Gastrocnemius medialis (tissue), 4 donors: ENCODE measurements at regions not wholly inside any gene's neighbourhood (a gene's known extent, or its start where the extent isn't known, plus 50 kb on each side); places are given as distances from the start of the nearest gene placed in this dataset.

Experiments
- ATAC-seq, 2 donors: fragments of 150-250 bp; one replicate each; pipeline ENCODE4 v1.9.1; 2016
- DNase-seq, 2 donors: peaks; one replicate each; pipeline ENCODE4 v3.0.0-alpha.2; 2019
- H3K27ac ChIP-seq, 4 donors: fragments of 200-600 bp; sonication (generic); 1 replicate in 1 of 4; 2 replicates in 3 of 4; pipeline ENCODE4 v1.5.1; 2016 to 2018; ENCODE audit warnings: mild to moderate bottlenecking in 2 of 4, moderate library complexity in 1 of 4
- H3K27me3 ChIP-seq, 3 donors: fragments of 200-600 bp; sonication (generic) in 2 of 3; 1 replicate in 1 of 3; 2 replicates in 2 of 3; pipeline versions ENCODE4 v1.5.1 to v1.6.0; 2016 to 2019; ENCODE audit warnings: mild to moderate bottlenecking in 1 of 3, moderate library complexity in 1 of 3
- H3K36me3 ChIP-seq, 2 donors: fragments of 200-600 bp; sonication (generic) in 1 of 2; one replicate each; pipeline ENCODE4 v1.5.1; 2017 to 2018
- H3K4me1 ChIP-seq, 2 donors: fragments of 200-600 bp; sonication (generic) in 1 of 2; one replicate each; pipeline ENCODE4 v1.5.1; 2016 to 2017; ENCODE audit warnings: mild to moderate bottlenecking in 2 of 2
- H3K4me3 ChIP-seq, 4 donors: fragments of 200-600 bp; sonication (generic) in 3 of 4; 1 replicate in 1 of 4; 2 replicates in 3 of 4; pipeline ENCODE4 v1.5.1; 2016 to 2019; ENCODE audit warnings: mild to moderate bottlenecking in 2 of 4
- H3K9me3 ChIP-seq, 3 donors: fragments of 200-600 bp; sonication (generic) in 2 of 3; 1 replicate in 1 of 3; 2 replicates in 2 of 3; pipeline ENCODE4 v1.5.1; 2016 to 2019
- POLR2A ChIP-seq, 2 donors: fragments of 450-650 bp; IDR thresholded peaks; one replicate each; pipeline ENCODE4 v1.6.1; 2017; ENCODE audit warnings: antibody characterized with exemption in 2 of 2, mild to moderate bottlenecking in 2 of 2, moderate library complexity in 2 of 2
- in situ Hi-C, 4 donors: fragments of 200-750 bp; cut with MboI; loops; one replicate each; pipeline versions ENCODE4 v1.15.0 to v1.8.0; 2017; ENCODE audit warnings: low sequenced_read_pairs in 4 of 4
- intact Hi-C: fragments of 100-400 bp; cut with DNase I; formaldehyde crosslinking; loops from one replicate; pipeline ENCODE4 v1.15.1; 2023; ENCODE audit warnings: low total_unique reads
- TF ChIP-seq, protein P1 (sequence below), 5 experiments: fragments of 450-650 bp in 3 of 5; fragments of 200-600 bp in 2 of 5; sonication (generic) in 2 of 5; IDR thresholded peaks in 4 of 5; conservative IDR thresholded peaks in 1 of 5; 1 replicate in 4 of 5; 2 replicates in 1 of 5; pipeline ENCODE4 v1.5.1; 2016 to 2019; ENCODE audit warnings: antibody characterized with exemption in 5 of 5, mild to moderate bottlenecking in 3 of 5, moderate library complexity in 3 of 5

GRCh38 chr13:34031610-34032009 is 213.7 kb downstream of the RFC3 start:
- no peak overlapping the region for H3K4me3 ChIP-seq
- no peaks in the 10 kb centered on the region for H3K9me3 ChIP-seq
- intact Hi-C loops, result no loop called here
- H3K27me3 ChIP-seq, result no peaks in the 10 kb centered on the region
- in situ Hi-C loops, result no loop called here
- ATAC-seq, result no peak
- no peaks in the 10 kb centered on the region for H3K36me3 ChIP-seq
- TF ChIP-seq, protein P1, sequence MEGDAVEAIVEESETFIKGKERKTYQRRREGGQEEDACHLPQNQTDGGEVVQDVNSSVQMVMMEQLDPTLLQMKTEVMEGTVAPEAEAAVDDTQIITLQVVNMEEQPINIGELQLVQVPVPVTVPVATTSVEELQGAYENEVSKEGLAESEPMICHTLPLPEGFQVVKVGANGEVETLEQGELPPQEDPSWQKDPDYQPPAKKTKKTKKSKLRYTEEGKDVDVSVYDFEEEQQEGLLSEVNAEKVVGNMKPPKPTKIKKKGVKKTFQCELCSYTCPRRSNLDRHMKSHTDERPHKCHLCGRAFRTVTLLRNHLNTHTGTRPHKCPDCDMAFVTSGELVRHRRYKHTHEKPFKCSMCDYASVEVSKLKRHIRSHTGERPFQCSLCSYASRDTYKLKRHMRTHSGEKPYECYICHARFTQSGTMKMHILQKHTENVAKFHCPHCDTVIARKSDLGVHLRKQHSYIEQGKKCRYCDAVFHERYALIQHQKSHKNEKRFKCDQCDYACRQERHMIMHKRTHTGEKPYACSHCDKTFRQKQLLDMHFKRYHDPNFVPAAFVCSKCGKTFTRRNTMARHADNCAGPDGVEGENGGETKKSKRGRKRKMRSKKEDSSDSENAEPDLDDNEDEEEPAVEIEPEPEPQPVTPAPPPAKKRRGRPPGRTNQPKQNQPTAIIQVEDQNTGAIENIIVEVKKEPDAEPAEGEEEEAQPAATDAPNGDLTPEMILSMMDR (IDR thresholded peaks at IDR 0.05 in 4 of 5, conservative IDR thresholded peaks at IDR 0.05 in 1 of 5), result no peak
- TF ChIP-seq POLR2A (IDR thresholded peaks at IDR 0.05), result no peak
- no peaks in the 10 kb centered on the region for H3K4me1 ChIP-seq
- H3K27ac ChIP-seq, result no peak overlapping the region
- no peak for DNase-seq

DNA sequence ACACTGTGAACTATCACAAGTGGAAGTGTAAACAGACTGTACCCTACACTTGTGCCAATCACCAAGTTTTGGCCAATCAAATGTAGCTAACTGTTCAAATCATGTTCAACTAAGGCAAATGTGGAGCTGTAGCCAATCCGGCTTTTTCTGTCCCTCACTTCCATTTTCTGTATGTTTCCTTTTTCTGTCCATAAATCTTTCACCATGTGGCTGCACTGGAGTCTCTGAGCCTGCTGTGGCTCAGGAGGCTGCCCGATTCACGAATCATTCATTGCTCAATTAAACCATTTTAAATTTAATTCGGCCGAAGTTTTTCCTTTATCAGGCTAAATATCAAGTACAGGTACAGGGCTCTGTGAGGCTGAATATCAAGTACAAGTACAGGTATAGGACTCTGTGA is 216.5 kb downstream of the RFC3 start:
- intact Hi-C loops (no loop called here), in situ Hi-C loops (no loop called here)
- Histone ChIP-seq H3K36me3 (no peaks in the 10 kb centered on the region), H3K27ac (no peak overlapping the region), H3K9me3 (no peaks in the 10 kb centered on the region), H3K4me1 (no peaks in the 10 kb centered on the region), H3K27me3 (no peaks in the 10 kb centered on the region), H3K4me3 (no peak overlapping the region)
- TF ChIP-seq, protein P1 (IDR thresholded peaks at IDR 0.05 in 4 of 5, conservative IDR thresholded peaks at IDR 0.05 in 1 of 5), result no peak
- no peak for TF ChIP-seq POLR2A (IDR thresholded peaks at IDR 0.05)
- ATAC-seq (no peak), DNase-seq (no peak)

DNA sequence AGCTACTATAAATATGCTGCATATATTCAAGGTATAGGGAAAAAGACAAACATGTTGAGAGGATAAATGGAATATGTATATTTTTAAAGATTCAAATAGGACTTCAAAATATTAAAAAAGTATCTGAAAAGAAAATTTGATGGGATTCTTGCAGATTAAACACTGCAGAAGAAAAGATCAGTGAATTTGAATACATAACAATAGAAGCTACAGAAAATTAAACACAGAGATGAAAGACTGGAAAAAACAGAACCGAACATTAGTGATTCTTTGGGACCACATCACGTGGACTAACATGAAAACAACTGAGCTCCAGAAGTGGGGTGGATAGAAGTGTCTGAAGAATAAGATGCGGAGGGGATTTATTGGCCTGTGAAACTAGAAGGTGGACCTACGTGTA is 217.2 kb downstream of the RFC3 start:
- DNase-seq (no peak), ATAC-seq (no peak)
- Histone ChIP-seq H3K36me3 (no peaks in the 10 kb centered on the region), H3K27me3 (no peaks in the 10 kb centered on the region), H3K27ac (no peak overlapping the region), H3K4me3 (no peak overlapping the region), H3K4me1 (no peaks in the 10 kb centered on the region), H3K9me3 (no peaks in the 10 kb centered on the region)
- in situ Hi-C loops (no loop called here), intact Hi-C loops (no loop called here)
- no peak for TF ChIP-seq POLR2A (IDR thresholded peaks at IDR 0.05)
- TF ChIP-seq, protein P1 (IDR thresholded peaks at IDR 0.05 in 4 of 5, conservative IDR thresholded peaks at IDR 0.05 in 1 of 5), result no peak

DNA sequence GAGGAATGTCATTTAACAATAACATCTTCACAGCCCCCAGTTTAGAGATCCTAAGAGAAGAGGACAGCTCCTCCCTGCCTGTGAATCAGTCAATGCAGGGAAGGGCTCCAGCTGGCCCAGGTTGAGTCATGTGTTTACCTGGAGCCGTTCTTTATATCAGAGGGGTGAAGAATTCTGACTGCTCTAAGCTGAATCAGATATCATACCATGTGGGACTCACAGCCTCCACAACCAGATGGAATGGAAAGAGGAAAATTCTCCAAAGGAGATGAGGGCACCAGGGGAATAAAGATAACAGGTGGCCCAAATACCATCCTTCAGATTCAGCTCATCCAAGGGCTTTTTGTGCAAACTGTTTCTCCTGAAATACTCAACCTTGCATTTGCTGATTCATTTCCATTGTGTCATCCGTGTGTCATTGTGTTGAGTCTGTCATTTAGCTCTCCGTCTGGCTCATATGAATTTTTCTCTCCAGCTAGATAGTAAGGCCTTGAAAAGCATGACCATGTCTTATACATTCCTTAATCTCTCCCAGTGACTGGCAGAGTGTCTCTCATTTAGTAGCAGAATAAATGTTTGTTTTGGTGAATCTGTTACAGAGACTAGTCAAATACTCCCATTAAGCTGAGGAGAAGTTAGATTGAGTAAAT is 217.9 kb downstream of the RFC3 start:
- no peak for DNase-seq
- Histone ChIP-seq H3K9me3 (no peaks in the 10 kb centered on the region), H3K27ac (no peak overlapping the region), H3K27me3 (no peaks in the 10 kb centered on the region), H3K36me3 (no peaks in the 10 kb centered on the region), H3K4me1 (no peaks in the 10 kb centered on the region), H3K4me3 (no peak overlapping the region)
- TF ChIP-seq, protein P1 (IDR thresholded peaks at IDR 0.05 in 4 of 5, conservative IDR thresholded peaks at IDR 0.05 in 1 of 5), result no peak
- TF ChIP-seq POLR2A (IDR thresholded peaks at IDR 0.05), result no peak
- in situ Hi-C loops (no loop called here), intact Hi-C loops (no loop called here)
- ATAC-seq, result no peak
